Kidney (tissue), 13 donors: ENCODE measurements at regions not wholly inside any gene's neighbourhood (a gene's known extent, or its start where the extent isn't known, plus 50 kb on each side); places are given as distances from the start of the nearest gene placed in this dataset.

Experiments
- DNase-seq, 5 donors: peaks; one replicate each; pipeline ENCODE4 v3.0.0-alpha.2; 2013 to 2020
- FAIRE-seq: peaks from 2 replicates; lab custom pipeline; 2012; peaks lifted over from hg19 to GRCh38; lab: Jason Lieb, UNC
- H3K27ac ChIP-seq, 2 donors: one replicate each; pipeline ENCODE4 v1.7.0; 2013; ENCODE audit warnings: low read depth in 2 of 2, low read length in 2 of 2, inconsistent platforms in 1 of 2
- H3K27me3 ChIP-seq: one replicate; pipeline ENCODE4 v1.7.1; 2013; ENCODE audit warnings: low read length, inconsistent platforms; ENCODE audit not compliant: control insufficient read depth, insufficient read depth
- H3K36me3 ChIP-seq, 3 donors: one replicate each; pipeline versions ENCODE4 v1.7.0 to v1.7.1; 2013; ENCODE audit warnings: low read length in 3 of 3, control low read depth in 1 of 3, inconsistent platforms in 1 of 3; ENCODE audit not compliant: insufficient read depth in 3 of 3, control insufficient read depth in 2 of 3
- H3K4me1 ChIP-seq, 3 donors: one replicate each; pipeline versions ENCODE4 v1.7.0 to v1.7.1; 2013; ENCODE audit warnings: low read length in 3 of 3, inconsistent platforms in 1 of 3, low read depth in 1 of 3; ENCODE audit not compliant: control insufficient read depth in 2 of 3, insufficient read depth in 2 of 3
- H3K4me3 ChIP-seq, 3 donors: one replicate each; pipeline versions ENCODE4 v1.7.0 to v1.8.1; 2013; ENCODE audit warnings: low read length in 3 of 3, control low read depth in 1 of 3, inconsistent platforms in 1 of 3
- H3K9ac ChIP-seq, 3 donors: one replicate each; pipeline versions ENCODE4 v1.7.0 to v1.7.1; 2013; ENCODE audit warnings: low read length in 3 of 3, control low read depth in 1 of 3, inconsistent platforms in 1 of 3
- H3K9me3 ChIP-seq, 3 donors: one replicate each; pipeline versions ENCODE4 v1.7.0 to v1.7.1; 2013; ENCODE audit warnings: low read length in 3 of 3, control low read depth in 1 of 3, inconsistent platforms in 1 of 3; ENCODE audit not compliant: control insufficient read depth in 2 of 3, insufficient read depth in 1 of 3
- intact Hi-C: fragments of 100-400 bp; cut with DNase I; formaldehyde crosslinking; loops from one replicate; pipeline ENCODE4 v1.11.1; 2022
- TF ChIP-seq, protein P1 (sequence below): IDR thresholded peaks from 3 replicates; pipeline ENCODE4 v1.5.1; 2012; ENCODE audit warnings: mild to moderate bottlenecking, moderate library complexity, borderline replicate concordance; ENCODE audit not compliant: insufficient read depth; ENCODE audit errors: extremely low read depth
- donor health status: control.
- donor health status: control.
- donor health status: control.
- donor health status: control.
- donor health status: control.
- donor health status: DM: yes; HTN: yes; CAD: no.
- donor health status: Normal renal cell carcinoma (clear cell type).

DNA sequence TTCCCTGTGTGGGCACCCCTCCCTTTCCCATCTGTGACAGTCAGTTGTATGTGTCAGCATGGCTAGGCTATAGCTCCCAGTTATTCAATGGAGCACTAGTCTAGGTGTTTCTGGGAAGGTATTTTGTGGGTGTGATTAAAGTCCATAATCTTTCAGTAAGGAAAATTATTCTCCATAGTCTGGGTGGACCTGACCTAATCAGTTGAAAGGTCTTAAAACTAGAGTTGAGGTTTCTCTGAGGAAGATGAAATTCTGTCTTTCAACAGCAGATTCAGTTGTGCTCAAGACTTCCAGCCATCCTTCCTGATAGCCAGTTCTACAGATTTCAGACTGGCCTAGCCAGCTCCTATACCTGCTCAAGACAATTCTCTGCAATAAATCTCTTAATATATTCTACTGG, 284.6 kb upstream of the PROK2 start:
- Histone ChIP-seq H3K9ac (no peak overlapping the region), H3K27ac (no peak overlapping the region), H3K4me3 (no peak overlapping the region), H3K36me3 (no peaks in the 10 kb centered on the region), H3K4me1 (no peaks in the 10 kb centered on the region), H3K27me3 (no peaks in the 10 kb centered on the region), H3K9me3 (no peaks in the 10 kb centered on the region)
- TF ChIP-seq, protein P1, sequence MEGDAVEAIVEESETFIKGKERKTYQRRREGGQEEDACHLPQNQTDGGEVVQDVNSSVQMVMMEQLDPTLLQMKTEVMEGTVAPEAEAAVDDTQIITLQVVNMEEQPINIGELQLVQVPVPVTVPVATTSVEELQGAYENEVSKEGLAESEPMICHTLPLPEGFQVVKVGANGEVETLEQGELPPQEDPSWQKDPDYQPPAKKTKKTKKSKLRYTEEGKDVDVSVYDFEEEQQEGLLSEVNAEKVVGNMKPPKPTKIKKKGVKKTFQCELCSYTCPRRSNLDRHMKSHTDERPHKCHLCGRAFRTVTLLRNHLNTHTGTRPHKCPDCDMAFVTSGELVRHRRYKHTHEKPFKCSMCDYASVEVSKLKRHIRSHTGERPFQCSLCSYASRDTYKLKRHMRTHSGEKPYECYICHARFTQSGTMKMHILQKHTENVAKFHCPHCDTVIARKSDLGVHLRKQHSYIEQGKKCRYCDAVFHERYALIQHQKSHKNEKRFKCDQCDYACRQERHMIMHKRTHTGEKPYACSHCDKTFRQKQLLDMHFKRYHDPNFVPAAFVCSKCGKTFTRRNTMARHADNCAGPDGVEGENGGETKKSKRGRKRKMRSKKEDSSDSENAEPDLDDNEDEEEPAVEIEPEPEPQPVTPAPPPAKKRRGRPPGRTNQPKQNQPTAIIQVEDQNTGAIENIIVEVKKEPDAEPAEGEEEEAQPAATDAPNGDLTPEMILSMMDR, result no peak
- intact Hi-C loops, result no loop called here
- DNase-seq (no peak), FAIRE-seq (no peak)

GRCh38 chr3:72068621-72069020, 283.7 kb upstream of the PROK2 start:
- TF ChIP-seq, protein P1, result no peak
- H3K9me3 ChIP-seq, result peaks cover 0 to under 1% (median 0%) of the 10 kb centered on the region in 3 donors

GRCh38 chr3:72067721-72068120, 282.8 kb upstream of the PROK2 start:
- no peak for FAIRE-seq
- H3K27me3 ChIP-seq, result no peaks in the 10 kb centered on the region
- no peak for DNase-seq
- H3K9ac ChIP-seq, result no peak overlapping the region
- no peaks in the 10 kb centered on the region for H3K36me3 ChIP-seq
- TF ChIP-seq, protein P1, result no peak
- peaks cover 0 to 3% (median 0%) of the 10 kb centered on the region in 3 donors for H3K9me3 ChIP-seq
- H3K4me3 ChIP-seq, result no peak overlapping the region
- H3K27ac ChIP-seq, result no peak overlapping the region
- no peaks in the 10 kb centered on the region for H3K4me1 ChIP-seq
- intact Hi-C loops, result no loop called here

More at GRCh38 chr3:72068621-72069020, 283.7 kb upstream of the PROK2 start:
- Histone ChIP-seq H3K27me3 (no peaks in the 10 kb centered on the region), H3K9ac (no peak overlapping the region), H3K4me1 (no peaks in the 10 kb centered on the region), H3K4me3 (no peak overlapping the region), H3K27ac (no peak overlapping the region), H3K36me3 (no peaks in the 10 kb centered on the region)
- FAIRE-seq, result no peak
- DNase-seq, result no peak
- intact Hi-C loops, result no loop called here
